Activated naive CD8-positive, alpha-beta T cell treated with anti-CD3 and anti-CD28 coated beads, Interleukin-2, amount 50 U/mL, for 24 hours (primary cell): ENCODE measurements at regions not wholly inside any gene's neighbourhood (a gene's known extent, or its start where the extent isn't known, plus 50 kb on each side); places are given as distances from the start of the nearest gene placed in this dataset.

ENCODE experiments used
- ATAC-seq: fragments of 150-1000 bp; cut with Tn5 transposase; one replicate; pipeline ENCODE4 v1.10.0; 2021
- DNase-seq: peaks from one replicate; pipeline ENCODE4 v3.0.0; 2021
- H3K27ac Mint-ChIP-seq: one replicate; pipeline ENCODE4 v1.8.0; 2021; ENCODE audit warnings: mild to moderate bottlenecking, mixed read lengths
- H3K27me3 Mint-ChIP-seq: one replicate; pipeline ENCODE4 v1.8.0; 2021; ENCODE audit warnings: mixed read lengths
- H3K36me3 Mint-ChIP-seq: one replicate; pipeline ENCODE4 v1.8.0; 2021; ENCODE audit warnings: low read depth, mixed read lengths
- H3K4me1 Mint-ChIP-seq: one replicate; pipeline ENCODE4 v1.8.0; 2021; ENCODE audit warnings: mixed read lengths
- H3K4me3 Mint-ChIP-seq: one replicate; pipeline ENCODE4 v1.8.0; 2021; ENCODE audit warnings: mild to moderate bottlenecking, moderate library complexity, mixed read lengths
- H3K9me3 Mint-ChIP-seq: one replicate; pipeline ENCODE4 v1.8.0; 2021; ENCODE audit warnings: mixed read lengths

- no peak for DNase-seq
- Mint-ChIP-seq H3K27ac (no peak overlapping the region), H3K36me3 (no peaks in the 10 kb centered on the region), H3K4me3 (no peak overlapping the region), H3K9me3 (no peaks in the 10 kb centered on the region), H3K27me3 (no peaks in the 10 kb centered on the region), H3K4me1 (no peaks in the 10 kb centered on the region)
- ATAC-seq, result no peak
Observed at GRCh38 chr5:167030500-167031120, 1260.8 kb upstream of the WWC1 start.

DNA sequence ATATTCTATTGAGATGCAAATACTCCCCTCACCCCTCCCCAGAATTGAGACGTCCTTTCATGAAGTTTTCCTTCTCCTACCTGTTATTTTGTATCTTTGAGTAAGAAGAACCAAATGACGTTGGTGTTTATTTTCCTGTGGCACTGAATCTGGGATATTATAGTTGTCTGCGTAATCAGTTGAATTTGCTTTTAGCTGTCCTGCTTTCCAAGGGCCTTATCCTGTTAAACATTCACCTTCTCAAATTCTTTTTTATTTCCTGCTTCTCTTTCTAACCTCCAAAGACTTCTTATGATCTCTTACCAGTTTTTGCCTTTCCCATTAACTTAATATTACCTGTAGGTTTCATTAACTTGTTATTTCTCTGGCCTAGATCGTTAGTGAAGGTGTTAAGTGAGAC is 1254.9 kb upstream of the WWC1 start:
- no peaks in the 10 kb centered on the region for H3K36me3 Mint-ChIP-seq
- no peaks in the 10 kb centered on the region for H3K27me3 Mint-ChIP-seq
- no peak overlapping the region for H3K27ac Mint-ChIP-seq
- no peak overlapping the region for H3K4me3 Mint-ChIP-seq
- ATAC-seq, result no peak
- H3K9me3 Mint-ChIP-seq, result no peaks in the 10 kb centered on the region
- H3K4me1 Mint-ChIP-seq, result no peaks in the 10 kb centered on the region
- DNase-seq, result no peak

DNA sequence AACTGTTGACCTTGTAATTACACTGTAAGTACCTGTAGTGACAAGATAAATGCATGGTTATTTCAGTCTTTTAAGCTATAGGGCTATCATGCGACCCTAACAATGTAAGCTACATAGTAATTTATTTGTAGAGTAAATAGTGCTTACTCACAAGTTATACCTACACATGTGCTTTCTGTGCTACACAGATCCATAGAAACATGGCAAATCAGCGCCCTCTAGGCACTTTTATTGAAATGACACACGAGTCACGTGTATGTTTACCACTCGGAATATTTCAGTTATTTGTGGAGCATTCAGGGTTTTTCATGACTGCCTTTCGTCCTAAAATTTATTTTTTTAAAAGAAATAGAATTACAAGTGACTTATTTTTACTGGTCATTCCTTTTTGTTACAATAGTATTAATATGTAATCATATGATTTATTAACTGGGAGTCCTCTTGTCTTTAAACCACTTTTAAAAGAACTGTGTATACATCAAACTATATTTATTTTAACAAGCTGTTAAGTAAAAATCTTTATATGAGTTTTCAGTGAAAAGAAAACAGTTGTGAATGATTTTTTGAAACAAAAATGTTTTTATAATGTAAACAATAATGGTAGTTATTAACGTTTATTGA is 1242.3 kb upstream of the WWC1 start:
- no peaks in the 10 kb centered on the region for H3K27me3 Mint-ChIP-seq
- DNase-seq (no peak), ATAC-seq (no peak)
- no peaks in the 10 kb centered on the region for H3K36me3 Mint-ChIP-seq
- H3K9me3 Mint-ChIP-seq, result peaks cover 4% of the 10 kb centered on the region
- no peaks in the 10 kb centered on the region for H3K4me1 Mint-ChIP-seq
- no peak overlapping the region for H3K27ac Mint-ChIP-seq
- H3K4me3 Mint-ChIP-seq, result no peak overlapping the region

DNA sequence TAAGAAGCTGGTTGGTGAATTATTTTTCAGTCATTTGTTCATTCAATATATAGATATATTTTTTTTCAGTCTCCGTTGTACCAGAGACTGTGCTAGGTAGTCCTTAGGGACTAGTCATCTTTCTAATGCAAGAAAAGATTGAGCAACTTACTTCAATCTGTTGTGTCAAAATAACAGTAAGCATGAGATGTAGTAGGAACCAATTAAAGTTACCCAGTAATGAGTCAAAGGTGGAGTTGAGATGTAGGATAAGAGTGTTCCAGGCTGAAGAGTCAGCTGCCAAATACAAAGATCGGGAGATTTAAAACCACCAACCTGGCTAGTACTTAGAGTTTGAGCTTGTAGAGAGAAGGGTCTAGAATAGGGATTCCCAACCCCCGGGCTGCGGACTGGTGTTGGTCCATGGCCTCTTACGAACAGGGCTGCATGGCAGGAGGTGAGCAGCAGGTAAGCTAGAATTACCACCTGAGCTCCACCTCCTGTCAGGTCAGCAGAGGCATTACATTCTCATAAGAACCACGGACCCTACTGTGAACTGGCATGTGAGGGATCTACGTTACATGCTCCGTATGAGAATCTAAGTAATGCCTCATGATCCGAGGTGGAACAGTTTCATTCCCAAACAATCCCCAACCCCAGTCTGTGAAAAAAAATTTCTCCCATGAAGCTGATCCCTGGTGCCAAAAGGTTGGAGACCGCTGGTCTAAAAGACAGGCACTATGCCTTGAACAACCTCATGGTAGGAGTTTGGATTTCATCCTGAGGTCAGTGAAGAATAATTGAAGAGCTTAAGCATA is 1241.5 kb upstream of the WWC1 start:
- Mint-ChIP-seq H3K27me3 (no peaks in the 10 kb centered on the region), H3K4me3 (no peak overlapping the region), H3K4me1 (no peaks in the 10 kb centered on the region), H3K36me3 (no peaks in the 10 kb centered on the region), H3K27ac (no peak overlapping the region), H3K9me3 (peaks cover 4% of the 10 kb centered on the region)
- ATAC-seq, result no peak
- DNase-seq, result no peak

DNA sequence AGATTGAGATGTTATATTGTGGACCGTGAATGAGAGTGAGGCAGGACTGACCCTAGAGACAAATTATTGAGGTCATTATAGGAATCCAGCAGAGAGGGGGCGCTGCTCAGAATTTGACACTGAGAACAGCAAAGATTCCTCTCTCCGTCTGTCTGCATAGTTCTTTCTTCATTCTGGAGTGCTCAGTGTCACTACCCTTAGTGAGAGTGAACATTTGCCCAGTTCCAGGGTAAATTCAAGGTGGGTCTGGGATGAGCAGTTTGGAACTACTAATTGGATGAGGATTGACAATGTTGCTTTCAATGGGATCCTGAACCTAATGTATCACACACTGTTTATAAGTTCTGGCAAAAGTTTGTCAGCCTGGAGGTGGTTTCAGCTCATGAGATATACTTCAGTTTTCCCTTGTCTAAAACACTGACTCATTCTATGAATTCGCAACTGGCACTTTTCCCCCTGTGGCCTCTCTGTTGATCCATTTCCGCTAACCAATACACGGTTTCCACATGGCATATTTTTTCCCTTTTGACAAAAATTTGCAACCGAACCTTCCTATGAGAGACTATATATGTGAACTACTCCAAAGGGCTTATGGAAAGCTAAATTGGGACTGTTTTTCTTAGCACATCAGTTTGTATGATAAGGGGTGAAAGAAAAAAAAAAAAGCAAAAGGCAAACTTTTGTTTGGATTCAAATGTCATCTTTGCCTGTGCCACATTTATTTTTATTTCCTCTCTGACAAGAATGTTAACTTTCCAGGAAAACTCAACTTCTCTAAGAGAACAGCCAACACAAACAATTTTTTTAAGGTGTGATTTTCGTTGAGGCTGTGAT is 1240.7 kb upstream of the WWC1 start:
- Mint-ChIP-seq H3K27me3 (no peaks in the 10 kb centered on the region), H3K36me3 (no peaks in the 10 kb centered on the region), H3K4me3 (no peak overlapping the region), H3K9me3 (peaks cover 7% of the 10 kb centered on the region), H3K27ac (no peak overlapping the region), H3K4me1 (no peaks in the 10 kb centered on the region)
- no peak for DNase-seq
- no peak for ATAC-seq

DNA sequence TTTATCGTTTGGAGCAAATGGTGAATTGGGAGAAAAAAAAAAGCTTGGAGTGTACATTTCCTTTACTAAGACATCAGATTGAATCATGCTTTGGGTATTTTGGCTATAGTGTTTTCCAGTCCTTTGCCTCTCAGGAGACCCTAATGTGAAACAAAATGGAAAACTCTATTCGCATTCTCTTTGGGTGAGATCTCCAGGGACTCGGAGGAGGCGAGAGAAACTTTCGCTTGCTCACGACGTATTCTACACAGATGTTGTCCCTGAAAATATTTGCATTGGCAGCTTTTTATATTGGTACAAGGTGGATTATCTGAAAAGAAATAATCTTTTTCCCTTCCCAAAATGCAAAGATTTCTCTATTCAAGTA is 1240.1 kb upstream of the WWC1 start:
- DNase-seq (no peak), ATAC-seq (no peak)
- peaks cover 7% of the 10 kb centered on the region for H3K9me3 Mint-ChIP-seq

GRCh38 chr5:167052791-167053190 is 1238.7 kb upstream of the WWC1 start:
- no peak for ATAC-seq
- Mint-ChIP-seq H3K4me3 (no peak overlapping the region), H3K36me3 (no peaks in the 10 kb centered on the region), H3K4me1 (no peaks in the 10 kb centered on the region), H3K9me3 (peaks cover 7% of the 10 kb centered on the region), H3K27ac (no peak overlapping the region), H3K27me3 (no peaks in the 10 kb centered on the region)
- DNase-seq, result no peak

More for the DNA sequence above, 1240.1 kb upstream of the WWC1 start:
- Mint-ChIP-seq H3K27ac (no peak overlapping the region), H3K4me1 (no peaks in the 10 kb centered on the region), H3K36me3 (no peaks in the 10 kb centered on the region), H3K27me3 (no peaks in the 10 kb centered on the region), H3K4me3 (no peak overlapping the region)

DNA sequence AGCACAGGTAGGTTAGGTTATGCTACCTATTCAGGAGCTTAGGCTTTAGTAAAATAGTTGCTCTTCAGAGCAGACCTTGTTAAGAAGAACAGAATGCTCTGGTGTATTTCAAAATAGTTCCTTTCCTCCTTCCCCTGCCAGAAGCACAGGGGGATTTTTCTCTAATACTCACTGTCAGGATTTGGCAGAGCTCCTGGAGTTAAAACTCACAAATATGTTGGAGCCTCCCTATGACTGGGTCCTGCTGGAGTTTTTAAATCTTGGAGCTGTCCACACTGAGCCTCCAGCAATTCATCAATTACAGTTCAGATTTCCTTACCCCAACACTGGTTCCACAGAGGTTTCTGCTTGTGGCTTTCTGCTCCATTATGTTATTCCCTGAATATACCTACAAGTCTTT is 1233.8 kb upstream of the WWC1 start:
- Mint-ChIP-seq H3K27ac (no peak overlapping the region), H3K36me3 (no peaks in the 10 kb centered on the region), H3K4me3 (no peak overlapping the region), H3K27me3 (no peaks in the 10 kb centered on the region), H3K9me3 (peaks cover 3% of the 10 kb centered on the region), H3K4me1 (no peaks in the 10 kb centered on the region)
- ATAC-seq, result no peak
- DNase-seq, result no peak

GRCh38 chr5:167061695-167062094 is 1229.8 kb upstream of the WWC1 start:
- ATAC-seq, result no peak
- Mint-ChIP-seq H3K27me3 (no peaks in the 10 kb centered on the region), H3K4me1 (no peaks in the 10 kb centered on the region), H3K4me3 (no peak overlapping the region), H3K9me3 (no peaks in the 10 kb centered on the region), H3K27ac (no peak overlapping the region), H3K36me3 (no peaks in the 10 kb centered on the region)
- no peak for DNase-seq

DNA sequence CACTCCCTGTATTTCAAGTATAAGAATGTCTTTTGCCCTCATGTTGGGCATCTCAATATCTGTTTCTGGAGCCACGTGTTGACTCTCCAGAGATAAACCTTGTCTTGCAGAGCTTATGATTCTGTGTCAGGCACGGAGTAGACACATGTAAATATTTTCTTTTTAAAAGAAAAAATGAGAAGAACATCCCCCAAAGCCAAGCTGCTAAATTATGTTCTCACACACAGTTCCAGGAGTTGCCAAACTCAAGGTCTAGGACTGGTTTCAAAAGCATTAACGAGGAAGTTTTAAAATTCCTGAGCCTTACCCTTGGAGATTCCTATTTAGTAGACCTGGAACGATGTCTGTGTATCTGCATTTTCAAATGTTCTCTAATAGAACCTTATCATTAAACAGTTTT is 1228.3 kb upstream of the WWC1 start:
- Mint-ChIP-seq H3K36me3 (no peaks in the 10 kb centered on the region), H3K27me3 (no peaks in the 10 kb centered on the region), H3K4me1 (no peaks in the 10 kb centered on the region), H3K27ac (no peak overlapping the region), H3K9me3 (no peaks in the 10 kb centered on the region), H3K4me3 (no peak overlapping the region)
- ATAC-seq, result no peak
- no peak for DNase-seq

GRCh38 chr5:167063788-167064187 is 1227.7 kb upstream of the WWC1 start:
- Mint-ChIP-seq H3K27me3 (no peaks in the 10 kb centered on the region), H3K27ac (no peak overlapping the region), H3K9me3 (no peaks in the 10 kb centered on the region), H3K36me3 (no peaks in the 10 kb centered on the region), H3K4me3 (no peak overlapping the region), H3K4me1 (no peaks in the 10 kb centered on the region)
- DNase-seq (no peak), ATAC-seq (no peak)

- no peaks in the 10 kb centered on the region for H3K9me3 Mint-ChIP-seq
- no peaks in the 10 kb centered on the region for H3K4me1 Mint-ChIP-seq
- H3K4me3 Mint-ChIP-seq, result no peak overlapping the region
- no peaks in the 10 kb centered on the region for H3K27me3 Mint-ChIP-seq
- H3K27ac Mint-ChIP-seq, result no peak overlapping the region
- no peaks in the 10 kb centered on the region for H3K36me3 Mint-ChIP-seq
- no peak for ATAC-seq
- DNase-seq, result no peak
Observed at GRCh38 chr5:167064198-167064776, 1227.2 kb upstream of the WWC1 start.

GRCh38 chr5:167065794-167066193 is 1225.7 kb upstream of the WWC1 start:
- no peak for DNase-seq
- no peaks in the 10 kb centered on the region for H3K27me3 Mint-ChIP-seq
- no peaks in the 10 kb centered on the region for H3K36me3 Mint-ChIP-seq
- no peaks in the 10 kb centered on the region for H3K4me1 Mint-ChIP-seq
- H3K27ac Mint-ChIP-seq, result no peak overlapping the region
- H3K4me3 Mint-ChIP-seq, result no peak overlapping the region
- no peaks in the 10 kb centered on the region for H3K9me3 Mint-ChIP-seq
- ATAC-seq, result no peak

DNA sequence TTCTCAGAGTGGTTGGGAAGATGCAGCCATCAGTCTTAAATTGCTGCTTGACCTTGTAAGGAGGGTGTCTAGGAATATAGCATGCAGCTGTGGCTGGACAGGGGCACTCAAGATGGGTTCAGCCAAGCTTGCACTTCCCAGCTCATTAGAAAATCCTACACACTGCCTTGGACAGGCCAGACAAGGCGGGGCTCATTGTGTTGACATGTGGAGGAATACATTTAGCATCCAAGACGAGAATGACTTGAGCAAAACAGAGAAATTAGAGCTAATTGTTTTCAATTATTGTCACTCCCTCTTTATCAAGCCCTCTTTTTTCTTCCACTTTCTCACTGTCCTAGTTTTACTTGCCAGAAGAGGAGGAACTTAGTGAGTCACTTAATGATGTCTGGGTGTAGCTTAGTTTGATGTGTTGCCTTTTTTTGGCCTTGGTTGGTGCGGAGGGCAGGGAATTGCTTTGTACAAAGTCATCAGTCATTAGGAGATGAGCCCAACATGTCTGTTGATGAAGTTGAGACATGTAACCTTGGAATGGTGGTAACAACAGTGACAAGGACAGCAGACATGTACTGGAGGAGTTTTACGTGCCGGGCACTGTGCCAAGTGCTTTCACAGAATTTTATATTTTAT is 1219.3 kb upstream of the WWC1 start:
- DNase-seq (no peak), ATAC-seq (no peak)
- Mint-ChIP-seq H3K4me1 (no peaks in the 10 kb centered on the region), H3K27me3 (no peaks in the 10 kb centered on the region), H3K4me3 (no peak overlapping the region), H3K27ac (no peak overlapping the region), H3K36me3 (no peaks in the 10 kb centered on the region), H3K9me3 (peaks cover 4% of the 10 kb centered on the region)
